Nephron progenitor cell (in vitro differentiated cells): ENCODE measurements at regions not wholly inside any gene's neighbourhood (a gene's known extent, or its start where the extent isn't known, plus 50 kb on each side); places are given as distances from the start of the nearest gene placed in this dataset.

Experiments used
- DNase-seq: peaks from one replicate; pipeline ENCODE4 v3.0.0; 2021
- H3K27ac Mint-ChIP-seq: 2 replicates; pipeline ENCODE4 v1.8.0; 2021; ENCODE audit warnings: mild to moderate bottlenecking, moderate library complexity, mixed read lengths
- H3K27me3 Mint-ChIP-seq: 2 replicates; pipeline ENCODE4 v1.8.0; 2021; ENCODE audit warnings: mild to moderate bottlenecking, low read depth, mixed read lengths; ENCODE audit not compliant: poor library complexity
- H3K36me3 Mint-ChIP-seq: 2 replicates; pipeline ENCODE4 v1.8.0; 2021; ENCODE audit warnings: low read depth, mixed read lengths
- H3K4me1 Mint-ChIP-seq: 2 replicates; pipeline ENCODE4 v1.8.0; 2021; ENCODE audit warnings: mixed read lengths
- H3K4me3 Mint-ChIP-seq: 2 replicates; pipeline ENCODE4 v1.8.0; 2021; ENCODE audit warnings: mild to moderate bottlenecking, moderate library complexity, mixed read lengths
- H3K9me3 Mint-ChIP-seq: 2 replicates; pipeline ENCODE4 v1.8.0; 2021; ENCODE audit warnings: mild to moderate bottlenecking, moderate library complexity, mixed read lengths
- CTCF ChIP-seq: fragments of 200-600 bp; sonication (generic); IDR thresholded peaks from 2 replicates; pipeline ENCODE4 v1.5.0; 2021; ENCODE audit warnings: antibody characterized with exemption

- no peak for TF ChIP-seq CTCF
- Mint-ChIP-seq H3K4me3 (no peak overlapping the region), H3K36me3 (no peaks in the 10 kb centered on the region), H3K27ac (peak overlapping the region; percentile 78), H3K27me3 (peaks cover 2% of the 10 kb centered on the region), H3K9me3 (no peaks in the 10 kb centered on the region), H3K4me1 (peaks cover 24% of the 10 kb centered on the region)
- no peak for DNase-seq
These were observed 106.9 kb upstream of the F3 start for GRCh38 chr1:94648225-94649007.

GRCh38 chr1:94646786-94647555, 105.4 kb upstream of the F3 start:
- Mint-ChIP-seq H3K36me3 (no peaks in the 10 kb centered on the region), H3K27ac (no peak overlapping the region), H3K27me3 (peaks cover 2% of the 10 kb centered on the region), H3K4me1 (peaks cover 21% of the 10 kb centered on the region), H3K9me3 (no peaks in the 10 kb centered on the region), H3K4me3 (no peak overlapping the region)
- no peak for DNase-seq
- no peak for TF ChIP-seq CTCF

GRCh38 chr1:94646141-94646643, 104.6 kb upstream of the F3 start:
- TF ChIP-seq CTCF: no peak
- no peak overlapping the region for H3K27ac Mint-ChIP-seq

GRCh38 chr1:94644352-94644751, 102.8 kb upstream of the F3 start:
- H3K4me1 Mint-ChIP-seq: peaks cover 21% of the 10 kb centered on the region
- no peak for DNase-seq
- no peak overlapping the region for H3K27ac Mint-ChIP-seq
- peaks cover 8% of the 10 kb centered on the region for H3K36me3 Mint-ChIP-seq
- peaks cover 2% of the 10 kb centered on the region for H3K27me3 Mint-ChIP-seq
- H3K9me3 Mint-ChIP-seq: peaks cover 13% of the 10 kb centered on the region
- no peak overlapping the region for H3K4me3 Mint-ChIP-seq
- no peak for TF ChIP-seq CTCF

More at GRCh38 chr1:94646141-94646643, 104.6 kb upstream of the F3 start:
- DNase-seq: no peak
- Mint-ChIP-seq H3K4me3 (no peak overlapping the region), H3K36me3 (no peaks in the 10 kb centered on the region), H3K27me3 (peaks cover 2% of the 10 kb centered on the region), H3K9me3 (no peaks in the 10 kb centered on the region), H3K4me1 (peaks cover 21% of the 10 kb centered on the region)

GRCh38 chr1:94643819-94644218, 102.3 kb upstream of the F3 start:
- H3K9me3 Mint-ChIP-seq: peaks cover 17% of the 10 kb centered on the region
- TF ChIP-seq CTCF: no peak
- H3K4me1 Mint-ChIP-seq: peaks cover 20% of the 10 kb centered on the region
- H3K27me3 Mint-ChIP-seq: peaks cover 2% of the 10 kb centered on the region
- H3K36me3 Mint-ChIP-seq: peaks cover 8% of the 10 kb centered on the region
- no peak for DNase-seq
- H3K4me3 Mint-ChIP-seq: no peak overlapping the region
- H3K27ac Mint-ChIP-seq: no peak overlapping the region
